ENCODE measurements at regions not wholly inside any gene's neighbourhood (a gene's known extent, or its start where the extent isn't known, plus 50 kb on each side); places are given as distances from the start of the nearest gene placed in this dataset.
"Not testable (repeated sequence)": the region's sequence is repeated elsewhere in the genome, so short reads cannot be mapped to it uniquely, and the experiment has no call there.

GRCh38 chr2:122021941-122022340 lies 266.5 kb downstream of the TSN start:
- DNase-seq: no peak

GRCh38 chr2:122022531-122022930 lies 267.1 kb downstream of the TSN start:
- DNase-seq: no peak

GRCh38 chr2:122023059-122023864 lies 267.8 kb downstream of the TSN start:
- no peak for DNase-seq

GRCh38 chr2:122027510-122028217 lies 272.2 kb downstream of the TSN start:
- DNase-seq: no peak

- DNase-seq: no peak
Observed at GRCh38 chr2:122028371-122029100, 273.1 kb downstream of the TSN start.

- no peak for DNase-seq
Observed at GRCh38 chr2:122029456-122029855, 274.0 kb downstream of the TSN start.

GRCh38 chr2:122029945-122030344 lies 274.5 kb downstream of the TSN start:
- DNase-seq: no peak

GRCh38 chr2:122031544-122032263 lies 276.3 kb downstream of the TSN start:
- DNase-seq: peak in 1 of 5 experiments; percentile 8

GRCh38 chr2:122032264-122032645 lies 276.8 kb downstream of the TSN start:
- no peak for DNase-seq

GRCh38 chr2:122033778-122034177 lies 278.3 kb downstream of the TSN start:
- no peak for DNase-seq

- no peak for DNase-seq
Observed at GRCh38 chr2:122034344-122034743, 278.9 kb downstream of the TSN start.

- no peak for DNase-seq
Observed at GRCh38 chr2:122034777-122035176, 279.3 kb downstream of the TSN start.

- DNase-seq: not testable (repeated sequence)
Observed at GRCh38 chr2:122038816-122039215, 283.4 kb downstream of the TSN start.

- DNase-seq: no peak
Observed at GRCh38 chr2:122041455-122041854, 286.0 kb downstream of the TSN start.

- not testable (repeated sequence) for DNase-seq
Observed at GRCh38 chr2:122051659-122052058, 296.2 kb downstream of the TSN start.

GRCh38 chr2:122055521-122055931 lies 300.1 kb downstream of the TSN start:
- DNase-seq: no peak

GRCh38 chr2:122056853-122057252 lies 301.4 kb downstream of the TSN start:
- no peak for DNase-seq

GRCh38 chr2:122061206-122061605 lies 305.8 kb downstream of the TSN start:
- no peak for DNase-seq

GRCh38 chr2:122061831-122062230 lies 306.4 kb downstream of the TSN start:
- no peak for DNase-seq

GRCh38 chr2:122062506-122062905 lies 307.1 kb downstream of the TSN start:
- DNase-seq: no peak

GRCh38 chr2:122063716-122064115 lies 308.3 kb downstream of the TSN start:
- no peak for DNase-seq

GRCh38 chr2:122070241-122070731 lies 314.8 kb downstream of the TSN start:
- no peak for DNase-seq

GRCh38 chr2:122072666-122073065 lies 317.2 kb downstream of the TSN start:
- DNase-seq: no peak

Measured in T-helper 2 cell (primary cell).